ENCODE measurements at regions not wholly inside any gene's neighbourhood (a gene's known extent, or its start where the extent isn't known, plus 50 kb on each side); places are given as distances from the start of the nearest gene placed in this dataset.
"Not testable (repeated sequence)": the region's sequence is repeated elsewhere in the genome, so short reads cannot be mapped to it uniquely, and the experiment has no call there.

GRCh38 chr10:2099321-2099720 lies 362.0 kb upstream of the ADARB2 start:
- no peak for DNase-seq (ENCODE audit: low spot score)

- DNase-seq (ENCODE audit: low spot score): no peak
Measured at GRCh38 chr10:2097937-2098336, 360.6 kb upstream of the ADARB2 start.

GRCh38 chr10:2094171-2094570 lies 356.8 kb upstream of the ADARB2 start:
- DNase-seq (ENCODE audit: low spot score): no peak

GRCh38 chr10:2083591-2083990 lies 346.3 kb upstream of the ADARB2 start:
- DNase-seq (ENCODE audit: low spot score): no peak

- DNase-seq (ENCODE audit: low spot score): no peak
Measured at GRCh38 chr10:2081501-2081900, 344.2 kb upstream of the ADARB2 start.

GRCh38 chr10:2079603-2080078 lies 342.3 kb upstream of the ADARB2 start:
- DNase-seq (ENCODE audit: low spot score): no peak

- no peak for DNase-seq (ENCODE audit: low spot score)
Measured at GRCh38 chr10:2077231-2077630, 339.9 kb upstream of the ADARB2 start.

GRCh38 chr10:2076528-2076927 lies 339.2 kb upstream of the ADARB2 start:
- DNase-seq (ENCODE audit: low spot score): no peak

- no peak for DNase-seq (ENCODE audit: low spot score)
Measured at GRCh38 chr10:2067015-2067414, 329.7 kb upstream of the ADARB2 start.

GRCh38 chr10:2054728-2055127 lies 317.4 kb upstream of the ADARB2 start:
- no peak for DNase-seq (ENCODE audit: low spot score)

GRCh38 chr10:2053805-2054204 lies 316.5 kb upstream of the ADARB2 start:
- DNase-seq (ENCODE audit: low spot score): no peak

- DNase-seq (ENCODE audit: low spot score): no peak
Measured at GRCh38 chr10:2051108-2051507, 313.8 kb upstream of the ADARB2 start.

GRCh38 chr10:2049560-2049959 lies 312.2 kb upstream of the ADARB2 start:
- no peak for DNase-seq (ENCODE audit: low spot score)

GRCh38 chr10:2048337-2048973 lies 311.1 kb upstream of the ADARB2 start:
- no peak for DNase-seq (ENCODE audit: low spot score)

- no peak for DNase-seq (ENCODE audit: low spot score)
Measured at GRCh38 chr10:2047679-2048078, 310.4 kb upstream of the ADARB2 start.

- no peak for DNase-seq (ENCODE audit: low spot score)
Measured at GRCh38 chr10:2043379-2043778, 306.1 kb upstream of the ADARB2 start.

GRCh38 chr10:2038036-2038435 lies 300.7 kb upstream of the ADARB2 start:
- DNase-seq (ENCODE audit: low spot score): no peak

- no peak for DNase-seq (ENCODE audit: low spot score)
Measured at GRCh38 chr10:2037246-2037645, 299.9 kb upstream of the ADARB2 start.

- no peak for DNase-seq (ENCODE audit: low spot score)
Measured at GRCh38 chr10:2036209-2036608, 298.9 kb upstream of the ADARB2 start.

- no peak for DNase-seq (ENCODE audit: low spot score)
Measured at GRCh38 chr10:2030046-2030445, 292.7 kb upstream of the ADARB2 start.

GRCh38 chr10:2026936-2027335 lies 289.6 kb upstream of the ADARB2 start:
- no peak for DNase-seq (ENCODE audit: low spot score)

- DNase-seq (ENCODE audit: low spot score): not testable (repeated sequence)
Measured at GRCh38 chr10:2024750-2025149, 287.4 kb upstream of the ADARB2 start.

- no peak for DNase-seq (ENCODE audit: low spot score)
Measured at GRCh38 chr10:2023687-2024086, 286.4 kb upstream of the ADARB2 start.

- DNase-seq (ENCODE audit: low spot score): no peak
Measured at GRCh38 chr10:2022401-2022800, 285.1 kb upstream of the ADARB2 start.
